ENCODE measurements at regions not wholly inside any gene's neighbourhood (a gene's known extent, or its start where the extent isn't known, plus 50 kb on each side); places are given as distances from the start of the nearest gene placed in this dataset.
"Not testable (repeated sequence)": the region's sequence is repeated elsewhere in the genome, so short reads cannot be mapped to it uniquely, and the experiment has no call there.

GRCh38 chr6:140445474-140446004 is 1071.1 kb upstream of the CITED2 start:
- no peaks in the 10 kb centered on the region for H3K27me3 ChIP-seq (ENCODE audit: control insufficient read depth, insufficient read depth, low read length)
- no peaks in the 10 kb centered on the region for H3K36me3 ChIP-seq (ENCODE audit: control insufficient read depth, insufficient read depth, low read length)
- no peak overlapping the region for H3K9ac ChIP-seq (ENCODE audit: low read length)
- peaks cover 21% of the 10 kb centered on the region for H3K4me1 ChIP-seq (ENCODE audit: control insufficient read depth, insufficient read depth, low read length)
- H3K27ac ChIP-seq (ENCODE audit: low read depth, low read length): no peak overlapping the region
- H3K4me3 ChIP-seq (ENCODE audit: low read depth, low read length): no peak overlapping the region
- no peaks in the 10 kb centered on the region for H3K9me3 ChIP-seq (ENCODE audit: control insufficient read depth, insufficient read depth, low read depth, low read length)

GRCh38 chr6:140443112-140443511 is 1068.7 kb upstream of the CITED2 start:
- not testable (repeated sequence) for H3K9me3 ChIP-seq (ENCODE audit: control insufficient read depth, insufficient read depth, low read depth, low read length); H3K27me3 ChIP-seq (ENCODE audit: control insufficient read depth, insufficient read depth, low read length); H3K27ac ChIP-seq (ENCODE audit: low read depth, low read length); H3K9ac ChIP-seq (ENCODE audit: low read length); H3K4me3 ChIP-seq (ENCODE audit: low read depth, low read length); H3K36me3 ChIP-seq (ENCODE audit: control insufficient read depth, insufficient read depth, low read length)
- peaks cover 31% of the 10 kb centered on the region for H3K4me1 ChIP-seq (ENCODE audit: control insufficient read depth, insufficient read depth, low read length)

- Histone ChIP-seq H3K4me1 (ENCODE audit: control insufficient read depth, insufficient read depth, low read length) (peaks cover 36% of the 10 kb centered on the region), H3K9me3 (ENCODE audit: control insufficient read depth, insufficient read depth, low read depth, low read length) (no peaks in the 10 kb centered on the region)
Measured at GRCh38 chr6:140441256-140441655, 1066.8 kb upstream of the CITED2 start.

GRCh38 chr6:140440223-140440835 is 1065.9 kb upstream of the CITED2 start:
- H3K4me3 ChIP-seq (ENCODE audit: low read depth, low read length): no peak overlapping the region
- H3K4me1 ChIP-seq (ENCODE audit: control insufficient read depth, insufficient read depth, low read length): peaks cover 35% of the 10 kb centered on the region
- H3K36me3 ChIP-seq (ENCODE audit: control insufficient read depth, insufficient read depth, low read length): no peaks in the 10 kb centered on the region
- H3K27me3 ChIP-seq (ENCODE audit: control insufficient read depth, insufficient read depth, low read length): no peaks in the 10 kb centered on the region
- H3K27ac ChIP-seq (ENCODE audit: low read depth, low read length): no peak overlapping the region; the same call in 1 of the 2 replicates
- no peaks in the 10 kb centered on the region; the same call in 1 of the 2 replicates for H3K9me3 ChIP-seq (ENCODE audit: control insufficient read depth, insufficient read depth, low read depth, low read length)
- no peak overlapping the region for H3K9ac ChIP-seq (ENCODE audit: low read length)

More at GRCh38 chr6:140441256-140441655, 1066.8 kb upstream of the CITED2 start:
- Histone ChIP-seq H3K27ac (ENCODE audit: low read depth, low read length) (no peak overlapping the region; the same call in 1 of the 2 replicates), H3K9ac (ENCODE audit: low read length) (no peak overlapping the region), H3K4me3 (ENCODE audit: low read depth, low read length) (no peak overlapping the region), H3K27me3 (ENCODE audit: control insufficient read depth, insufficient read depth, low read length) (no peaks in the 10 kb centered on the region), H3K36me3 (ENCODE audit: control insufficient read depth, insufficient read depth, low read length) (no peaks in the 10 kb centered on the region)

GRCh38 chr6:140438346-140438735 is 1063.9 kb upstream of the CITED2 start:
- H3K9me3 ChIP-seq (ENCODE audit: control insufficient read depth, insufficient read depth, low read depth, low read length): peaks cover 19% of the 10 kb centered on the region
- H3K9ac ChIP-seq (ENCODE audit: low read length): no peak overlapping the region
- peaks cover 33% of the 10 kb centered on the region for H3K4me1 ChIP-seq (ENCODE audit: control insufficient read depth, insufficient read depth, low read length)
- no peaks in the 10 kb centered on the region for H3K27me3 ChIP-seq (ENCODE audit: control insufficient read depth, insufficient read depth, low read length)
- H3K4me3 ChIP-seq (ENCODE audit: low read depth, low read length): no peak overlapping the region
- H3K27ac ChIP-seq (ENCODE audit: low read depth, low read length): no peak overlapping the region
- peaks cover 9% of the 10 kb centered on the region for H3K36me3 ChIP-seq (ENCODE audit: control insufficient read depth, insufficient read depth, low read length)

- H3K27me3 ChIP-seq (ENCODE audit: control insufficient read depth, insufficient read depth, low read length): no peaks in the 10 kb centered on the region
- H3K27ac ChIP-seq (ENCODE audit: low read depth, low read length): no peak overlapping the region
- peaks cover 9% of the 10 kb centered on the region for H3K36me3 ChIP-seq (ENCODE audit: control insufficient read depth, insufficient read depth, low read length)
- no peak overlapping the region for H3K4me3 ChIP-seq (ENCODE audit: low read depth, low read length)
- no peak overlapping the region for H3K9ac ChIP-seq (ENCODE audit: low read length)
- H3K9me3 ChIP-seq (ENCODE audit: control insufficient read depth, insufficient read depth, low read depth, low read length): peaks cover 25% of the 10 kb centered on the region
- H3K4me1 ChIP-seq (ENCODE audit: control insufficient read depth, insufficient read depth, low read length): peaks cover 33% of the 10 kb centered on the region
Measured at GRCh38 chr6:140437619-140438345, 1063.3 kb upstream of the CITED2 start.

- H3K9me3 ChIP-seq (ENCODE audit: control insufficient read depth, insufficient read depth, low read depth, low read length): peaks cover 31% of the 10 kb centered on the region
- H3K27ac ChIP-seq (ENCODE audit: low read depth, low read length): peak overlapping the region; percentile 87
Measured at GRCh38 chr6:140436023-140436811, 1061.8 kb upstream of the CITED2 start.

GRCh38 chr6:140434761-140435160 is 1060.3 kb upstream of the CITED2 start:
- Histone ChIP-seq H3K4me3 (ENCODE audit: low read depth, low read length) (no peak overlapping the region), H3K27me3 (ENCODE audit: control insufficient read depth, insufficient read depth, low read length) (no peaks in the 10 kb centered on the region), H3K4me1 (ENCODE audit: control insufficient read depth, insufficient read depth, low read length) (peaks cover 15% of the 10 kb centered on the region), H3K9me3 (ENCODE audit: control insufficient read depth, insufficient read depth, low read depth, low read length) (peaks cover 31% of the 10 kb centered on the region), H3K9ac (ENCODE audit: low read length) (no peak overlapping the region), H3K27ac (ENCODE audit: low read depth, low read length) (peak overlapping the region; percentile 64; the same call in 1 of the 2 replicates), H3K36me3 (ENCODE audit: control insufficient read depth, insufficient read depth, low read length) (peaks cover 9% of the 10 kb centered on the region)

More at GRCh38 chr6:140436023-140436811, 1061.8 kb upstream of the CITED2 start:
- H3K4me1 ChIP-seq (ENCODE audit: control insufficient read depth, insufficient read depth, low read length): peaks cover 29% of the 10 kb centered on the region
- no peaks in the 10 kb centered on the region for H3K27me3 ChIP-seq (ENCODE audit: control insufficient read depth, insufficient read depth, low read length)
- peak overlapping the region; percentile 28; the same call in 1 of the 2 replicates for H3K4me3 ChIP-seq (ENCODE audit: low read depth, low read length)
- H3K36me3 ChIP-seq (ENCODE audit: control insufficient read depth, insufficient read depth, low read length): peaks cover 9% of the 10 kb centered on the region
- H3K9ac ChIP-seq (ENCODE audit: low read length): peak overlapping the region; percentile 11

GRCh38 chr6:140433072-140433471 is 1058.6 kb upstream of the CITED2 start:
- Histone ChIP-seq H3K36me3 (ENCODE audit: control insufficient read depth, insufficient read depth, low read length) (peaks cover 9% of the 10 kb centered on the region), H3K27me3 (ENCODE audit: control insufficient read depth, insufficient read depth, low read length) (no peaks in the 10 kb centered on the region), H3K4me1 (ENCODE audit: control insufficient read depth, insufficient read depth, low read length) (peaks cover 12% of the 10 kb centered on the region), H3K4me3 (ENCODE audit: low read depth, low read length) (no peak overlapping the region), H3K9me3 (ENCODE audit: control insufficient read depth, insufficient read depth, low read depth, low read length) (peaks cover 31% of the 10 kb centered on the region), H3K9ac (ENCODE audit: low read length) (no peak overlapping the region), H3K27ac (ENCODE audit: low read depth, low read length) (no peak overlapping the region)

GRCh38 chr6:140427842-140428241 is 1053.4 kb upstream of the CITED2 start:
- Histone ChIP-seq H3K27ac (ENCODE audit: low read depth, low read length) (no peak overlapping the region), H3K4me1 (ENCODE audit: control insufficient read depth, insufficient read depth, low read length) (no peaks in the 10 kb centered on the region), H3K36me3 (ENCODE audit: control insufficient read depth, insufficient read depth, low read length) (no peaks in the 10 kb centered on the region), H3K27me3 (ENCODE audit: control insufficient read depth, insufficient read depth, low read length) (no peaks in the 10 kb centered on the region), H3K9me3 (ENCODE audit: control insufficient read depth, insufficient read depth, low read depth, low read length) (peaks cover 15% of the 10 kb centered on the region), H3K9ac (ENCODE audit: low read length) (no peak overlapping the region), H3K4me3 (ENCODE audit: low read depth, low read length) (no peak overlapping the region)
